GM12891 (cell line): ENCODE measurements at regions not wholly inside any gene's neighbourhood (a gene's known extent, or its start where the extent isn't known, plus 50 kb on each side); places are given as distances from the start of the nearest gene placed in this dataset.

Source experiments
- PAX5 ChIP-seq: IDR thresholded peaks from 2 replicates; pipeline ENCODE4 v1.6.1; 2011; ENCODE audit warnings: low read length, moderate library complexity, mild to moderate bottlenecking; ENCODE audit not compliant: insufficient read depth, severe bottlenecking
- POLR2A ChIP-seq: IDR thresholded peaks from 2 replicates; pipeline ENCODE4 v1.6.1; 2011; ENCODE audit warnings: low read depth, low read length, control low read depth
- POLR2AphosphoS5 ChIP-seq: IDR thresholded peaks from 2 replicates; pipeline ENCODE4 v1.6.1; 2011; ENCODE audit warnings: low read depth, low read length, control low read depth

- no peak for TF ChIP-seq PAX5
- no peak for TF ChIP-seq POLR2A
- TF ChIP-seq POLR2AphosphoS5: no peak
Observed at GRCh38 chr5:106488407-106488806, 1182.3 kb downstream of the EFNA5 start.
